WTC11 (cell line): ENCODE measurements at regions not wholly inside any gene's neighbourhood (a gene's known extent, or its start where the extent isn't known, plus 50 kb on each side); places are given as distances from the start of the nearest gene placed in this dataset.

Experiments used
- ATAC-seq: fragments of 200-7000 bp; cut with Tn5 transposase; 2 replicates; pipeline ENCODE4 v1.10.0; 2021; ENCODE audit warnings: mild to moderate bottlenecking, moderate library complexity
- CTCF ChIA-PET: fragments of 300-600 bp; sonication (Branson Sonifier 250); formaldehyde crosslinking; loops from one replicate; lab custom pipeline; 2021; ENCODE audit warnings: antibody characterized with exemption; lab: Charles Lee
- POLR2A ChIA-PET: fragments of 350-600 bp; sonication (Branson Sonifier 250); formaldehyde crosslinking; loops from one replicate; lab custom pipeline; 2021; ENCODE audit warnings: antibody characterized with exemption; lab: Charles Lee
- DNase-seq: peaks from one replicate; pipeline ENCODE4 v3.0.0; 2021; ENCODE audit warnings: low spot score
- H3K27ac Mint-ChIP-seq: 2 replicates; pipeline ENCODE4 v1.8.0; 2021; ENCODE audit warnings: mixed read lengths
- H3K27me3 Mint-ChIP-seq: 2 replicates; pipeline ENCODE4 v1.8.0; 2021; ENCODE audit warnings: low read depth, mild to moderate bottlenecking, moderate library complexity, mixed read lengths
- H3K36me3 Mint-ChIP-seq: 2 replicates; pipeline ENCODE4 v1.8.0; 2021; ENCODE audit warnings: mixed read lengths
- H3K4me1 Mint-ChIP-seq: 2 replicates; pipeline ENCODE4 v1.8.0; 2022; ENCODE audit warnings: mixed read lengths
- H3K4me3 Mint-ChIP-seq: 2 replicates; pipeline ENCODE4 v1.8.0; 2021; ENCODE audit warnings: mild to moderate bottlenecking, moderate library complexity, mixed read lengths
- H3K9me3 Mint-ChIP-seq: 2 replicates; pipeline ENCODE4 v1.8.0; 2021; ENCODE audit warnings: mixed read lengths
- ESRRA ChIP-seq: sonication (generic); formaldehyde crosslinking; IDR thresholded peaks from 2 replicates; pipeline ENCODE4 v1.8.1; 2022; ENCODE audit warnings: mild to moderate bottlenecking, missing genetic modification reagents, borderline replicate concordance
- FOXK1 ChIP-seq: sonication (generic); formaldehyde crosslinking; IDR thresholded peaks from 2 replicates; pipeline ENCODE4 v1.8.0; 2022; ENCODE audit warnings: mild to moderate bottlenecking, moderate library complexity, missing genetic modification reagents
- FOXP1 ChIP-seq: sonication (generic); formaldehyde crosslinking; IDR thresholded peaks from 2 replicates; pipeline ENCODE4 v1.8.0; 2022; ENCODE audit warnings: missing genetic modification reagents, mild to moderate bottlenecking, moderate library complexity, borderline replicate concordance
- GRHL2 ChIP-seq: fragments of 250-450 bp; sonication (Bioruptor Pico); IDR thresholded peaks from 2 replicates; pipeline ENCODE4 v1.8.0; 2022; ENCODE audit warnings: mild to moderate bottlenecking, moderate library complexity; ENCODE audit not compliant: insufficient replicate concordance, severe bottlenecking
- IRF2 ChIP-seq: sonication (generic); formaldehyde crosslinking; IDR thresholded peaks from 2 replicates; pipeline ENCODE4 v1.8.0; 2022; ENCODE audit warnings: low read depth, missing genetic modification reagents, borderline replicate concordance
- JUN ChIP-seq: sonication (generic); formaldehyde crosslinking; IDR thresholded peaks from 2 replicates; pipeline ENCODE4 v1.8.0; 2023; ENCODE audit warnings: mild to moderate bottlenecking, missing genetic modification reagents
- MAX ChIP-seq: sonication (generic); formaldehyde crosslinking; IDR thresholded peaks from 2 replicates; pipeline ENCODE4 v1.8.0; 2022; ENCODE audit warnings: mild to moderate bottlenecking, missing genetic modification reagents
- MLX ChIP-seq: sonication (generic); formaldehyde crosslinking; IDR thresholded peaks from 2 replicates; pipeline ENCODE4 v1.8.1; 2023; ENCODE audit warnings: mild to moderate bottlenecking, missing genetic modification reagents, moderate library complexity
- NFATC4 ChIP-seq: fragments of 250-450 bp; sonication (Bioruptor Pico); IDR thresholded peaks from 2 replicates; pipeline ENCODE4 v1.9.0; 2021; ENCODE audit warnings: mild to moderate bottlenecking
- NR1H2 ChIP-seq: sonication (generic); formaldehyde crosslinking; IDR thresholded peaks from 2 replicates; pipeline ENCODE4 v1.9.0; 2021; ENCODE audit warnings: mild to moderate bottlenecking, moderate library complexity, missing genetic modification reagents
- NR3C1 ChIP-seq: sonication (generic); formaldehyde crosslinking; conservative IDR thresholded peaks from 2 replicates; pipeline ENCODE4 v1.8.1; 2023; ENCODE audit warnings: low read depth, mild to moderate bottlenecking, missing genetic modification reagents
- PRRX2 ChIP-seq: fragments of 250-450 bp; sonication (Bioruptor Pico); IDR thresholded peaks from 2 replicates; pipeline ENCODE4 v1.8.0; 2021; ENCODE audit warnings: mild to moderate bottlenecking
- SP1 ChIP-seq: sonication (generic); formaldehyde crosslinking; conservative IDR thresholded peaks from 2 replicates; pipeline ENCODE4 v1.8.1; 2022; ENCODE audit warnings: missing genetic modification reagents
- TEAD4 ChIP-seq: sonication (generic); formaldehyde crosslinking; IDR thresholded peaks from 2 replicates; pipeline ENCODE4 v1.8.0; 2022; ENCODE audit warnings: mild to moderate bottlenecking, missing genetic modification reagents
- USF2 ChIP-seq: sonication (generic); formaldehyde crosslinking; IDR thresholded peaks from 2 replicates; pipeline ENCODE4 v1.8.1; 2023; ENCODE audit warnings: mild to moderate bottlenecking, missing genetic modification reagents, moderate library complexity
- ZMAT4 ChIP-seq: fragments of 250-450 bp; sonication (Bioruptor Pico); IDR thresholded peaks from 2 replicates; pipeline ENCODE4 v1.9.0; 2021; ENCODE audit warnings: mild to moderate bottlenecking
- ZNF138 ChIP-seq: sonication (generic); formaldehyde crosslinking; conservative IDR thresholded peaks from 2 replicates; pipeline ENCODE4 v1.8.1; 2022; ENCODE audit warnings: mild to moderate bottlenecking, moderate library complexity, missing genetic modification reagents
- ZNF219 ChIP-seq: sonication (generic); formaldehyde crosslinking; IDR thresholded peaks from 2 replicates; pipeline ENCODE4 v1.8.0; 2023; ENCODE audit warnings: missing genetic modification reagents, mild to moderate bottlenecking, borderline replicate concordance
- ZNF232 ChIP-seq: sonication (generic); formaldehyde crosslinking; IDR thresholded peaks from 2 replicates; pipeline ENCODE4 v1.8.0; 2022; ENCODE audit warnings: mild to moderate bottlenecking, missing genetic modification reagents
- ZNF317 ChIP-seq: sonication (generic); formaldehyde crosslinking; IDR thresholded peaks from 2 replicates; pipeline ENCODE4 v1.8.1; 2023; ENCODE audit warnings: low read depth, mild to moderate bottlenecking, moderate library complexity, missing genetic modification reagents, borderline replicate concordance
- ZNF425 ChIP-seq: fragments of 250-450 bp; sonication (Bioruptor Pico); conservative IDR thresholded peaks from 2 replicates; pipeline ENCODE4 v1.9.0; 2021; ENCODE audit warnings: mild to moderate bottlenecking
- ZNF671 ChIP-seq: fragments of 250-450 bp; sonication (Bioruptor Pico); IDR thresholded peaks from 2 replicates; pipeline ENCODE4 v1.8.0; 2021; ENCODE audit warnings: mild to moderate bottlenecking
- ZSCAN18 ChIP-seq: fragments of 250-450 bp; sonication (Bioruptor Pico); IDR thresholded peaks from 2 replicates; pipeline ENCODE4 v2.1.2; 2022; ENCODE audit warnings: mild to moderate bottlenecking, moderate library complexity
- TF ChIP-seq, protein P1 (sequence below): fragments of 250-450 bp; sonication (Bioruptor Pico); IDR thresholded peaks from 2 replicates; pipeline ENCODE4 v1.9.0; 2021; ENCODE audit warnings: moderate library complexity, mild to moderate bottlenecking, inconsistent platforms, borderline replicate concordance
- TF ChIP-seq, protein P2 (sequence below): sonication (generic); formaldehyde crosslinking; conservative IDR thresholded peaks from 2 replicates; pipeline ENCODE4 v1.8.1; 2022; ENCODE audit warnings: mild to moderate bottlenecking, missing genetic modification reagents
- TF ChIP-seq, protein P3 (sequence below): sonication (generic); formaldehyde crosslinking; IDR thresholded peaks from 2 replicates; pipeline ENCODE4 v1.8.0; 2023; ENCODE audit warnings: mild to moderate bottlenecking, missing genetic modification reagents

- H3K36me3 Mint-ChIP-seq, result no peaks in the 10 kb centered on the region
- no peak for TF ChIP-seq ZNF671
- no peak for TF ChIP-seq ZNF232 (CRISPR knock-in tag)
- TF ChIP-seq ZNF138 (CRISPR knock-in tag), result no peak
- TF ChIP-seq FOXK1, result no peak
- no peak for TF ChIP-seq GRHL2 (CRISPR knock-in tag)
- no peak for TF ChIP-seq ZNF317 (CRISPR knock-in tag)
- no peak for TF ChIP-seq ZNF219
- no peak for TF ChIP-seq NR3C1 (CRISPR knock-in tag)
- no peak for TF ChIP-seq ZSCAN18 (CRISPR knock-in tag)
- no peak for TF ChIP-seq MLX (CRISPR knock-in tag)
- TF ChIP-seq, all 79 proteins: peak for 0
- Mint-ChIP-seq H3K4me1 (peaks cover 21% of the 10 kb centered on the region), H3K4me3 (no peak overlapping the region), H3K27ac (no peak overlapping the region), H3K27me3 (no peaks in the 10 kb centered on the region), H3K9me3 (peaks cover 5% of the 10 kb centered on the region; the same call in 1 of the 2 replicates)
- ATAC-seq, result no peak
- DNase-seq, result no peak
- CTCF ChIA-PET, result no interaction called here
- POLR2A ChIA-PET, result no interaction called here
Measured at GRCh38 chr18:38250971-38251370, 685.4 kb upstream of the CELF4 start.

GRCh38 chr18:38244480-38244879 lies 678.9 kb upstream of the CELF4 start:
- Mint-ChIP-seq H3K27ac (no peak overlapping the region), H3K36me3 (no peaks in the 10 kb centered on the region), H3K27me3 (no peaks in the 10 kb centered on the region), H3K9me3 (peaks cover 7% of the 10 kb centered on the region), H3K4me3 (no peak overlapping the region), H3K4me1 (0 out of 2 replicates have a peak, but pooled peaks cover under 1% of the 10 kb centered on the region)
- DNase-seq (no peak), ATAC-seq (no peak)
- ChIA-PET POLR2A (interaction anchor here (0.7 kb wide), 1 partner anchor 19 kb away, joined by 3 read pairs; no protein-coding TSS in a partner anchor), CTCF (no interaction called here)
- TF ChIP-seq GRHL2 (CRISPR knock-in tag) (no peak), TEAD4 (CRISPR knock-in tag) (no peak), NR1H2 (no peak), MAX (CRISPR knock-in tag) (no peak), ZMAT4 (CRISPR knock-in tag) (no peak), PRRX2 (no peak), FOXP1 (CRISPR knock-in tag) (no peak), JUN (CRISPR knock-in tag) (no peak), NFATC4 (no peak), ESRRA (CRISPR knock-in tag) (no peak), SP1 (no peak), USF2 (CRISPR knock-in tag) (no peak), ZNF425 (CRISPR knock-in tag) (no peak), IRF2 (CRISPR knock-in tag) (no peak)
- TF ChIP-seq, protein P1, sequence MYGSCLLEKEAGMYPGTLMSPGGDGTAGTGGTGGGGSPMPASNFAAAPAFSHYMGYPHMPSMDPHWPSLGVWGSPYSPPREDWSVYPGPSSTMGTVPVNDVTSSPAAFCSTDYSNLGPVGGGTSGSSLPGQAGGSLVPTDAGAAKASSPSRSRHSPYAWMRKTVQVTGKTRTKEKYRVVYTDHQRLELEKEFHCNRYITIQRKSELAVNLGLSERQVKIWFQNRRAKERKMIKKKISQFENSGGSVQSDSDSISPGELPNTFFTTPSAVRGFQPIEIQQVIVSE (CRISPR knock-in tag), result no peak
- TF ChIP-seq, protein P2, sequence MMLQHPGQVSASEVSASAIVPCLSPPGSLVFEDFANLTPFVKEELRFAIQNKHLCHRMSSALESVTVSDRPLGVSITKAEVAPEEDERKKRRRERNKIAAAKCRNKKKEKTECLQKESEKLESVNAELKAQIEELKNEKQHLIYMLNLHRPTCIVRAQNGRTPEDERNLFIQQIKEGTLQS, result no peak
- TF ChIP-seq, protein P3, sequence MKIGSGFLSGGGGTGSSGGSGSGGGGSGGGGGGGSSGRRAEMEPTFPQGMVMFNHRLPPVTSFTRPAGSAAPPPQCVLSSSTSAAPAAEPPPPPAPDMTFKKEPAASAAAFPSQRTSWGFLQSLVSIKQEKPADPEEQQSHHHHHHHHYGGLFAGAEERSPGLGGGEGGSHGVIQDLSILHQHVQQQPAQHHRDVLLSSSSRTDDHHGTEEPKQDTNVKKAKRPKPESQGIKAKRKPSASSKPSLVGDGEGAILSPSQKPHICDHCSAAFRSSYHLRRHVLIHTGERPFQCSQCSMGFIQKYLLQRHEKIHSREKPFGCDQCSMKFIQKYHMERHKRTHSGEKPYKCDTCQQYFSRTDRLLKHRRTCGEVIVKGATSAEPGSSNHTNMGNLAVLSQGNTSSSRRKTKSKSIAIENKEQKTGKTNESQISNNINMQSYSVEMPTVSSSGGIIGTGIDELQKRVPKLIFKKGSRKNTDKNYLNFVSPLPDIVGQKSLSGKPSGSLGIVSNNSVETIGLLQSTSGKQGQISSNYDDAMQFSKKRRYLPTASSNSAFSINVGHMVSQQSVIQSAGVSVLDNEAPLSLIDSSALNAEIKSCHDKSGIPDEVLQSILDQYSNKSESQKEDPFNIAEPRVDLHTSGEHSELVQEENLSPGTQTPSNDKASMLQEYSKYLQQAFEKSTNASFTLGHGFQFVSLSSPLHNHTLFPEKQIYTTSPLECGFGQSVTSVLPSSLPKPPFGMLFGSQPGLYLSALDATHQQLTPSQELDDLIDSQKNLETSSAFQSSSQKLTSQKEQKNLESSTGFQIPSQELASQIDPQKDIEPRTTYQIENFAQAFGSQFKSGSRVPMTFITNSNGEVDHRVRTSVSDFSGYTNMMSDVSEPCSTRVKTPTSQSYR (CRISPR knock-in tag), result no peak
